Gastrocnemius medialis (tissue), 4 donors: ENCODE measurements at regions not wholly inside any gene's neighbourhood (a gene's known extent, or its start where the extent isn't known, plus 50 kb on each side); places are given as distances from the start of the nearest gene placed in this dataset.

Experiments
- CTCF ChIP-seq, 5 experiments: fragments of 450-650 bp in 3 of 5; fragments of 200-600 bp in 2 of 5; sonication (generic) in 2 of 5; IDR thresholded peaks in 4 of 5; conservative IDR thresholded peaks in 1 of 5; 1 replicate in 4 of 5; 2 replicates in 1 of 5; pipeline ENCODE4 v1.5.1; 2016 to 2019; ENCODE audit warnings: antibody characterized with exemption in 5 of 5, mild to moderate bottlenecking in 3 of 5, moderate library complexity in 3 of 5
- POLR2A ChIP-seq, 2 donors: fragments of 450-650 bp; IDR thresholded peaks; one replicate each; pipeline ENCODE4 v1.6.1; 2017; ENCODE audit warnings: antibody characterized with exemption in 2 of 2, mild to moderate bottlenecking in 2 of 2, moderate library complexity in 2 of 2

DNA sequence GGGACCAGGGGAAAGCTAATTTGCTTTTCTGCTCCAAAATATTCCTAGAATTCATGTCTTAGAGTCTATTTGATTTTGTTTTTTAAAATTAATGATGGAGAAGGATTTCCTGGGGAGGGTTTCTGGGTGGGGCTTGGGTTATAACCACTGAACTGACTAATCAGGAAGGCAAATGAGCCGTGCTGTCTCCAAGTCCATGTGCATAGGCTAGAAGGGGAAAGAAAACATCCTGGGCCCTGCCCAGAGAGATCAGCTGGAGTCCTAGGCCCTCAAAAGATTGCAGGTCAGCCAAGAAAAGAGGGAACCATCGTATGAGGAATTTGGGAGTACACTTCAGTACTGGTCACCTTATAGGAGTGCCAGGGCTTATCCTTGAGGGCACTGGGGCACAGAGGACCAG is 480.2 kb upstream of the CELF4 start:
- TF ChIP-seq CTCF (IDR thresholded peaks at IDR 0.05 in 4 of 5, conservative IDR thresholded peaks at IDR 0.05 in 1 of 5) (no peak), POLR2A (IDR thresholded peaks at IDR 0.05) (no peak)
